Mesenchymal stem cell (in vitro differentiated cells and primary cell): ENCODE measurements at regions not wholly inside any gene's neighbourhood (a gene's known extent, or its start where the extent isn't known, plus 50 kb on each side); places are given as distances from the start of the nearest gene placed in this dataset.

ENCODE experiments used
- DNase-seq: peaks from one replicate; pipeline ENCODE4 v3.0.0-alpha.2; 2013
- H2AFZ ChIP-seq: one replicate; pipeline ENCODE4 v1.6.1; 2013; ENCODE audit warnings: low read depth, mild to moderate bottlenecking, control low read depth, inconsistent platforms, low read length, moderate library complexity
- H2AK5ac ChIP-seq: 2 replicates; pipeline ENCODE4 v1.6.1; 2013; ENCODE audit warnings: low read length, moderate library complexity, mild to moderate bottlenecking, inconsistent platforms; ENCODE audit not compliant: severe bottlenecking
- H2BK120ac ChIP-seq: one replicate; pipeline ENCODE4 v1.6.1; 2013; ENCODE audit warnings: low read depth, mild to moderate bottlenecking, inconsistent platforms, low read length, moderate library complexity
- H2BK12ac ChIP-seq, 2 experiments: one replicate each; pipeline ENCODE4 v1.6.1; 2013; ENCODE audit warnings: inconsistent platforms in 2 of 2, low read length in 2 of 2, mild to moderate bottlenecking in 2 of 2, moderate library complexity in 2 of 2, control low read depth in 1 of 2
- H2BK15ac ChIP-seq: one replicate; pipeline ENCODE4 v1.6.1; 2013; ENCODE audit warnings: mild to moderate bottlenecking, low read depth, inconsistent platforms; ENCODE audit not compliant: poor library complexity, severe bottlenecking
- H2BK5ac ChIP-seq: 2 replicates; pipeline ENCODE4 v1.6.1; 2013; ENCODE audit warnings: low read depth, mild to moderate bottlenecking, low read length, control low read depth, inconsistent platforms; ENCODE audit not compliant: poor library complexity, severe bottlenecking
- H3K14ac ChIP-seq, 2 experiments: one replicate each; pipeline ENCODE4 v1.6.1; 2013; ENCODE audit warnings: inconsistent platforms in 2 of 2, low read length in 2 of 2, control low read depth in 1 of 2, mild to moderate bottlenecking in 1 of 2, moderate library complexity in 1 of 2
- H3K18ac ChIP-seq, 2 experiments: one replicate each; pipeline ENCODE4 v1.6.1; 2013; ENCODE audit warnings: inconsistent platforms in 2 of 2, low read length in 2 of 2, control low read depth in 1 of 2, low read depth in 1 of 2, mild to moderate bottlenecking in 1 of 2
- H3K23ac ChIP-seq, 2 experiments: one replicate each; pipeline ENCODE4 v1.6.1; 2013; ENCODE audit warnings: inconsistent platforms in 2 of 2, low read length in 2 of 2, mild to moderate bottlenecking in 2 of 2, moderate library complexity in 2 of 2, control low read depth in 1 of 2
- H3K27ac ChIP-seq: 2 replicates; pipeline ENCODE4 v1.5.1; 2013; ENCODE audit warnings: mild to moderate bottlenecking, moderate library complexity, low read length, control low read depth, inconsistent platforms; ENCODE audit not compliant: poor library complexity, severe bottlenecking
- H3K27me3 ChIP-seq, 2 experiments: 2 replicates each; pipeline versions ENCODE4 v1.6.1 to v1.7.0; 2013; ENCODE audit warnings: low read length in 2 of 2, mild to moderate bottlenecking in 2 of 2, moderate library complexity in 2 of 2, control low read depth in 1 of 2, inconsistent platforms in 1 of 2; ENCODE audit not compliant: control insufficient read depth in 1 of 2, insufficient read depth in 1 of 2
- H3K36me3 ChIP-seq, 2 experiments: 2 replicates each; pipeline versions ENCODE4 v1.6.1 to v1.7.0; 2013; ENCODE audit warnings: low read length in 2 of 2, control low read depth in 1 of 2, inconsistent platforms in 1 of 2, low read depth in 1 of 2, mild to moderate bottlenecking in 1 of 2; ENCODE audit not compliant: insufficient read depth in 2 of 2, control insufficient read depth in 1 of 2
- H3K4ac ChIP-seq, 2 experiments: one replicate each; pipeline ENCODE4 v1.6.1; 2013; ENCODE audit warnings: inconsistent platforms in 2 of 2, low read length in 2 of 2, mild to moderate bottlenecking in 2 of 2, moderate library complexity in 2 of 2, control low read depth in 1 of 2, low read depth in 1 of 2
- H3K4me1 ChIP-seq: 2 replicates; pipeline ENCODE4 v1.6.1; 2013; ENCODE audit warnings: low read depth, low read length, control low read depth; ENCODE audit not compliant: control insufficient read depth, insufficient read depth
- H3K4me2 ChIP-seq: 2 replicates; pipeline ENCODE4 v1.6.1; 2013; ENCODE audit warnings: low read length, mild to moderate bottlenecking, inconsistent platforms; ENCODE audit not compliant: poor library complexity, severe bottlenecking
- H3K4me3 ChIP-seq, 2 experiments: 2 replicates each; pipeline versions ENCODE4 v1.5.1 to v1.7.0; 2013; ENCODE audit warnings: low read length in 2 of 2, mild to moderate bottlenecking in 2 of 2, control low read depth in 1 of 2, low read depth in 1 of 2; ENCODE audit not compliant: insufficient read depth in 1 of 2
- H3K79me1 ChIP-seq: replicated peaks from 2 replicates; pipeline ENCODE4 v1.6.1; 2013; ENCODE audit warnings: mild to moderate bottlenecking, control low read depth, low read length, inconsistent platforms; ENCODE audit not compliant: poor library complexity, severe bottlenecking
- H3K9ac ChIP-seq: 2 replicates; pipeline ENCODE4 v1.7.0; 2013; ENCODE audit warnings: mild to moderate bottlenecking, low read length, moderate library complexity
- H3K9me3 ChIP-seq: 2 replicates; pipeline ENCODE4 v1.7.0; 2013; ENCODE audit warnings: mild to moderate bottlenecking, low read length; ENCODE audit not compliant: control insufficient read depth
- H4K8ac ChIP-seq: one replicate; pipeline ENCODE4 v1.6.1; 2013; ENCODE audit warnings: inconsistent platforms, mild to moderate bottlenecking, low read length, moderate library complexity
- H4K91ac ChIP-seq: one replicate; pipeline ENCODE4 v1.6.1; 2013; ENCODE audit warnings: mild to moderate bottlenecking, low read length, inconsistent platforms
- WGBS: methylation state at CpG from one replicate; pipeline ENCODE4 v1.1.7; 2013; ENCODE audit warnings: mixed read lengths; 5-methylcytosine and 5-hydroxymethylcytosine counted together

- H3K4me2 ChIP-seq = no peak overlapping the region
- H3K36me3 ChIP-seq = no peaks in the 10 kb centered on the region
- 38% methylated on average over 1 of the region's 1 CpG for WGBS
- H2AFZ ChIP-seq = no peak overlapping the region
- H3K27ac ChIP-seq = no peak overlapping the region
- peaks cover 4% of the 10 kb centered on the region for H3K4me1 ChIP-seq
- H3K4me3 ChIP-seq = no peak overlapping the region
- no peak overlapping the region for H2BK15ac ChIP-seq
- H3K79me1 ChIP-seq = no peaks in the 10 kb centered on the region
- no peak overlapping the region for H2BK5ac ChIP-seq
- H3K27me3 ChIP-seq = no peaks in the 10 kb centered on the region
- H4K8ac ChIP-seq = no peak overlapping the region
- no peak overlapping the region for H2BK120ac ChIP-seq
- H3K14ac ChIP-seq = no peak overlapping the region
- H2AK5ac ChIP-seq = no peak overlapping the region
- no peak overlapping the region for H4K91ac ChIP-seq
- H3K9ac ChIP-seq = no peak overlapping the region
- peak overlapping the region in 1 of 2 experiments; percentile 54 for H2BK12ac ChIP-seq
- H3K18ac ChIP-seq = no peak overlapping the region
- H3K9me3 ChIP-seq = no peaks in the 10 kb centered on the region
- no peak overlapping the region for H3K4ac ChIP-seq
- no peak overlapping the region for H3K23ac ChIP-seq
- no peak for DNase-seq
Observed at GRCh38 chr5:36521219-36521618, 85.2 kb upstream of the SLC1A3 start.

DNA sequence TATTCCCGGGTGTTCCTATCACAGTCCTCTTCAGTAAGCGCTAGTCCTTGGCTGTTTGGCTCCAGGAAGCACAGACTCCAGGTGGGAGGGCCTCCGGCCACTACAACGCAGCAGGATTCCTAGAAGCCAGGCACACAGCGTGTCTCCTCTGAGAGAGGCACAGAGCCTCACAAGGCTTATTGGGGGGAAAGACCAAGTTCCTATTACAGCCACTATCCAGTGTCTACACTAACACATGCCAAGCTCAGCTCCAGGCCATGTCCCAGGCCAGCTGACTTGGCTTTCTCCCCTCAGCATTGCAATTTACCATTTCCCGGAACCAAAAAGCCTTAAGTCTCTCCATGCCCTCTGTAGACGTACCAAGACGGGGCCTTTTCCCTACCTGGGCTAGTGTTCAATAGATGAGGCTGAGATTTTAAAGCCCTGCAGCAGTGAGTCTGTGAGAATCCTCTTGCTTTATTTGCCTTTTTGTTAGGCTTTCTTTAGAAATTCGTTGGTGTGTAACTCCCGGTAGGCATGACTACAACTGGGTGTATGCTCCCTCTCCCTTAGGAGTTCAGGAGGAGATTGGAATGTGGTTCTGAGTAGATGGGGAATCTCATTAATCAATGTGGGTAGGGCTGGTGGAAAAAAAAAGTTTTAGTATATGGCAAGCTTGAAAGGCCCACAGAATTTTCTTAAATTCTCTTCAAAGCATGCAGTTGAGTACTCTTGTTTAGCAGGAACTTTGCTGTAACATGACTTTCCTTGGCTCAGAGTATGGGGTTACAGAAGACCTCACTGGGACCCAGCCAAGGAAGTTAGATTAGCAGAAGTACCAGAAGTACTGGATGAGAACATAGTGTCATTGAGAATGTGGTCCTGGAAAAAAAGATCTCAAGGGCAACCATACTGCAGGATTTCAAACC lies 84.3 kb upstream of the SLC1A3 start:
- no peak overlapping the region for H3K4me2 ChIP-seq
- H2BK5ac ChIP-seq = no peak overlapping the region
- DNase-seq = no peak
- H2AFZ ChIP-seq = no peak overlapping the region
- H3K9ac ChIP-seq = no peak overlapping the region
- H3K79me1 ChIP-seq = no peaks in the 10 kb centered on the region
- H3K4ac ChIP-seq = no peak overlapping the region
- no peak overlapping the region for H4K91ac ChIP-seq
- no peaks in the 10 kb centered on the region for H3K36me3 ChIP-seq
- no peak overlapping the region for H3K14ac ChIP-seq
- H3K27ac ChIP-seq = no peak overlapping the region
- H2AK5ac ChIP-seq = no peak overlapping the region
- peaks cover 4% of the 10 kb centered on the region for H3K4me1 ChIP-seq
- H3K9me3 ChIP-seq = no peaks in the 10 kb centered on the region
- H2BK120ac ChIP-seq = no peak overlapping the region
- no peak overlapping the region for H3K23ac ChIP-seq
- 83% methylated on average over 10 of the region's 10 CpGs for WGBS
- no peak overlapping the region for H3K18ac ChIP-seq
- H2BK12ac ChIP-seq = no peak overlapping the region
- H2BK15ac ChIP-seq = no peak overlapping the region
- no peaks in the 10 kb centered on the region for H3K27me3 ChIP-seq
- H3K4me3 ChIP-seq = no peak overlapping the region
- H4K8ac ChIP-seq = no peak overlapping the region

GRCh38 chr5:36522746-36523065 lies 83.7 kb upstream of the SLC1A3 start:
- no peak overlapping the region for H2BK12ac ChIP-seq
- H3K9me3 ChIP-seq = no peaks in the 10 kb centered on the region
- H3K4me3 ChIP-seq = no peak overlapping the region
- no peak overlapping the region for H3K27ac ChIP-seq
- no peak overlapping the region for H3K18ac ChIP-seq
- H3K4me1 ChIP-seq = peaks cover 4% of the 10 kb centered on the region
- no peak overlapping the region for H3K4me2 ChIP-seq
- no peaks in the 10 kb centered on the region for H3K36me3 ChIP-seq
- no peak overlapping the region for H4K91ac ChIP-seq
- H3K27me3 ChIP-seq = no peaks in the 10 kb centered on the region
- WGBS = 81% methylated on average over 5 of the region's 5 CpGs
- DNase-seq = no peak
- H2BK5ac ChIP-seq = no peak overlapping the region
- H2BK120ac ChIP-seq = no peak overlapping the region
- H2AK5ac ChIP-seq = no peak overlapping the region
- H3K23ac ChIP-seq = no peak overlapping the region
- H3K79me1 ChIP-seq = no peaks in the 10 kb centered on the region
- H2BK15ac ChIP-seq = no peak overlapping the region
- no peak overlapping the region for H4K8ac ChIP-seq
- no peak overlapping the region for H3K9ac ChIP-seq
- no peak overlapping the region for H2AFZ ChIP-seq
- H3K4ac ChIP-seq = no peak overlapping the region
- H3K14ac ChIP-seq = no peak overlapping the region

DNA sequence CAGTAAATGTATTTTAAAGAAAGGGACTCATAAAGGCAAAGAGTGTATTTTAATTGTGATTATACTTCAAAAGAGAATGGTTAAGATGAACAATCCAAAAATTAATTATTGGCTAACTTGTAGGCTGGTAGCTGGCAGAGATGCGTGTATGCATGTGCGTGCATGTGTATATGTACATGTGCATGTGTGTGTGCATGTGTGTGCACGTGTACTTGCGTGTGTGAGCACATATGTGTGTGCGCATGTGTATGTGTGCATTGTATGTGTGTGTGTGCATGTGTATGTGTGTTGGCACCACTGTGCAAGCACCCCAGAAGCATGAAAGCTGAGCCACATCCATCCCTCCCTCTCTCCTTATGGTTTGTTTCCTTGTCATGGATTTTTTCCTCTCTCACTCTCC lies 83.0 kb upstream of the SLC1A3 start:
- WGBS = 71% methylated on average over 3 of the region's 5 CpGs
- Histone ChIP-seq H3K14ac (peak overlapping the region in 1 of 2 experiments; percentile 73), H3K4me1 (peaks cover 4% of the 10 kb centered on the region), H2BK120ac (no peak overlapping the region), H4K8ac (no peak overlapping the region), H3K4me3 (no peak overlapping the region), H3K18ac (no peak overlapping the region), H2AK5ac (no peak overlapping the region), H2BK15ac (no peak overlapping the region), H3K79me1 (no peaks in the 10 kb centered on the region), H3K9ac (no peak overlapping the region), H3K23ac (no peak overlapping the region), H2BK12ac (no peak overlapping the region), H3K4ac (no peak overlapping the region), H3K4me2 (no peak overlapping the region), H4K91ac (no peak overlapping the region), H3K27ac (no peak overlapping the region), H2BK5ac (no peak overlapping the region), H3K36me3 (no peaks in the 10 kb centered on the region), H2AFZ (no peak overlapping the region), H3K27me3 (no peaks in the 10 kb centered on the region), H3K9me3 (no peaks in the 10 kb centered on the region)
- DNase-seq = no peak
